ENCODE measurements at regions not wholly inside any gene's neighbourhood (a gene's known extent, or its start where the extent isn't known, plus 50 kb on each side); places are given as distances from the start of the nearest gene placed in this dataset.

- no peak overlapping the region for H4K8ac ChIP-seq (replicated peaks; ENCODE audit: insufficient read length, low read depth, low read length)
- no peak overlapping the region for H3K27ac ChIP-seq (ENCODE audit: insufficient read length, low read depth, low read length)
- no peak overlapping the region for H2BK5ac ChIP-seq (ENCODE audit: insufficient read length, low read length)
- no peak for DNase-seq
- Mint-ChIP-seq H3K4me1 (peaks cover 4 to 7% of the 10 kb centered on the region in 2 experiments), H3K27me3 (ENCODE audit: low read depth) (no peaks in the 10 kb centered on the region), H3K36me3 (ENCODE audit: insufficient read depth in 1 of 3, low read depth in 3 of 3) (no peaks in the 10 kb centered on the region), H3K4me3 (no peak overlapping the region), H3K27ac (no peak overlapping the region; a peak in 1 of 7 replicates), H3K9me3 (no peaks in the 10 kb centered on the region)
- no peaks in the 10 kb centered on the region for H3K4me1 ChIP-seq (ENCODE audit: insufficient read depth, low read length)
- no peak overlapping the region for H3K18ac ChIP-seq (ENCODE audit: insufficient read length, low read depth, low read length)
- H3K23me2 ChIP-seq (ENCODE audit: insufficient read length, low read depth, low read length, poor library complexity, severe bottlenecking), result no peaks in the 10 kb centered on the region
- H3K79me2 ChIP-seq (ENCODE audit: insufficient read depth, low read length), result no peaks in the 10 kb centered on the region
- H3K23ac ChIP-seq (ENCODE audit: insufficient read length, low read depth, low read length), result no peak overlapping the region
- H2AK5ac ChIP-seq (ENCODE audit: insufficient read length, low read length), result no peak overlapping the region
- H3K4ac ChIP-seq (ENCODE audit: low read depth, low read length), result no peak overlapping the region
- H2BK15ac ChIP-seq (ENCODE audit: low read depth, low read length), result no peak overlapping the region
- H2BK120ac ChIP-seq (ENCODE audit: low read depth, low read length, poor library complexity, severe bottlenecking), result no peak overlapping the region
- no peak overlapping the region for H3K56ac ChIP-seq (ENCODE audit: insufficient read length, low read depth, low read length)
- H3K27me3 ChIP-seq (ENCODE audit: insufficient read depth, low read length), result no peaks in the 10 kb centered on the region
- H2AFZ ChIP-seq (ENCODE audit: low read length), result no peak overlapping the region
- no peaks in the 10 kb centered on the region for H3K9me3 ChIP-seq (ENCODE audit: control insufficient read depth, low read depth, low read length)
- no peaks in the 10 kb centered on the region for H3K79me1 ChIP-seq (ENCODE audit: insufficient read depth, low read depth, low read length, poor library complexity, severe bottlenecking)
- H2BK12ac ChIP-seq (ENCODE audit: insufficient read length, low read depth, low read length), result no peak overlapping the region
- H4K20me1 ChIP-seq (ENCODE audit: control insufficient read depth, insufficient read depth, insufficient read length), result no peaks in the 10 kb centered on the region
- H4K91ac ChIP-seq (ENCODE audit: insufficient read length, low read depth, low read length), result no peak overlapping the region
- no peak overlapping the region for H3K4me2 ChIP-seq (ENCODE audit: insufficient read depth, insufficient read length, low read length)
- H3K14ac ChIP-seq (ENCODE audit: insufficient read depth, low read length), result no peak overlapping the region
- no peak overlapping the region for H3K9ac ChIP-seq (ENCODE audit: extremely low read depth, insufficient read length, low read length)
- no peak for TF ChIP-seq CTCF (conservative IDR thresholded peaks at IDR 0.05)
- H3T11ph ChIP-seq (ENCODE audit: low read length), result no peak overlapping the region
- no peak overlapping the region for H4K5ac ChIP-seq (ENCODE audit: insufficient read length, low read depth, low read length)
- no CpG with 5 or more reads among the region's 4 CpGs for WGBS (ENCODE audit: extremely low coverage, insufficient read length, low lambda C conversion rate)
- no peak overlapping the region for H2BK20ac ChIP-seq (ENCODE audit: low read depth, low read length, poor library complexity, severe bottlenecking)
Observed at GRCh38 chr9:115980976-115981375, 172.6 kb upstream of the PAPPA start.
